SK-N-SH treated with all-trans-retinoic acid at 6 μM for 48 hours (cell line): ENCODE measurements at regions not wholly inside any gene's neighbourhood (a gene's known extent, or its start where the extent isn't known, plus 50 kb on each side); places are given as distances from the start of the nearest gene placed in this dataset.

Experiments
- ARNTL ChIP-seq: fragments of 450-650 bp; formaldehyde crosslinking; IDR thresholded peaks from 2 replicates; pipeline ENCODE4 v1.5.0; 2020; ENCODE audit warnings: low read depth, mild to moderate bottlenecking, moderate library complexity, borderline replicate concordance
- BACH2 ChIP-seq: fragments of 250-450 bp; sonication (Bioruptor Pico); IDR thresholded peaks from 2 replicates; pipeline ENCODE4 v1.9.0; 2021; ENCODE audit warnings: mild to moderate bottlenecking, borderline replicate concordance
- CREB5 ChIP-seq: fragments of 250-450 bp; sonication (Bioruptor Pico); IDR thresholded peaks from 2 replicates; pipeline ENCODE4 v1.5.1; 2020; ENCODE audit warnings: low read depth, mild to moderate bottlenecking, moderate library complexity
- CSDC2 ChIP-seq: fragments of 250-450 bp; sonication (Bioruptor Pico); IDR thresholded peaks from 2 replicates; pipeline ENCODE4 v1.5.0; 2020; ENCODE audit warnings: mild to moderate bottlenecking, moderate library complexity
- CSRNP3 ChIP-seq: fragments of 250-450 bp; sonication (Bioruptor Pico); IDR thresholded peaks from 2 replicates; pipeline ENCODE4 v1.5.1; 2021; ENCODE audit warnings: mild to moderate bottlenecking, moderate library complexity
- ESRRG ChIP-seq: fragments of 250-450 bp; sonication (Bioruptor Pico); IDR thresholded peaks from 2 replicates; pipeline ENCODE4 v1.6.1; 2021; ENCODE audit warnings: mild to moderate bottlenecking
- OSR1 ChIP-seq: fragments of 250-450 bp; sonication (Bioruptor Pico); IDR thresholded peaks from 2 replicates; pipeline ENCODE4 v1.8.0; 2022; ENCODE audit warnings: moderate library complexity, mild to moderate bottlenecking, inconsistent platforms
- PATZ1 ChIP-seq: fragments of 250-450 bp; sonication (Bioruptor Pico); IDR thresholded peaks from 2 replicates; pipeline ENCODE4 v1.8.0; 2020; ENCODE audit warnings: mild to moderate bottlenecking, moderate library complexity, borderline replicate concordance
- RARB ChIP-seq: fragments of 250-450 bp; sonication (Bioruptor Pico); IDR thresholded peaks from 2 replicates; pipeline ENCODE4 v1.8.0; 2021; ENCODE audit warnings: mild to moderate bottlenecking, moderate library complexity
- ZFP3 ChIP-seq: fragments of 250-450 bp; sonication (Bioruptor Pico); IDR thresholded peaks from 2 replicates; pipeline ENCODE4 v1.5.0; 2020; ENCODE audit warnings: mild to moderate bottlenecking, moderate library complexity
- ZFP30 ChIP-seq: fragments of 450-650 bp; formaldehyde crosslinking; IDR thresholded peaks from 2 replicates; pipeline ENCODE4 v1.5.0; 2022; ENCODE audit warnings: mild to moderate bottlenecking, moderate library complexity
- ZNF70 ChIP-seq: fragments of 450-650 bp; formaldehyde crosslinking; IDR thresholded peaks from 2 replicates; pipeline ENCODE4 v1.5.0; 2020; ENCODE audit warnings: mild to moderate bottlenecking, moderate library complexity

GRCh38 chr6:27136077-27136644, 111.3 kb upstream of the PRSS16 start:
- no peak for TF ChIP-seq BACH2 (CRISPR knock-in tag)
- TF ChIP-seq PATZ1 = no peak
- TF ChIP-seq ESRRG (CRISPR knock-in tag) = no peak
- TF ChIP-seq ZFP3 (CRISPR knock-in tag) = no peak
- no peak for TF ChIP-seq CREB5 (CRISPR knock-in tag)
- TF ChIP-seq CSRNP3 (CRISPR knock-in tag) = no peak
- TF ChIP-seq RARB (CRISPR knock-in tag) = no peak
- no peak for TF ChIP-seq OSR1 (CRISPR knock-in tag)
- no peak for TF ChIP-seq CSDC2 (CRISPR knock-in tag)
- no peak for TF ChIP-seq ZNF70 (CRISPR knock-in tag)
- no peak for TF ChIP-seq ARNTL (CRISPR knock-in tag)
- TF ChIP-seq ZFP30 = no peak
